Bronchial epithelial cell (primary cell): ENCODE measurements at regions not wholly inside any gene's neighbourhood (a gene's known extent, or its start where the extent isn't known, plus 50 kb on each side); places are given as distances from the start of the nearest gene placed in this dataset.

ENCODE experiments used
- DNase-seq: peaks from one replicate; pipeline ENCODE4 v3.0.0-alpha.2; 2010; ENCODE audit warnings: low read depth
- FAIRE-seq: peaks from 2 replicates; lab custom pipeline; 2011; peaks lifted over from hg19 to GRCh38; lab: Jason Lieb, UNC
- H3K27me3 ChIP-seq: 2 replicates; pipeline ENCODE4 v1.5.1; 2011; ENCODE audit warnings: low read length; ENCODE audit not compliant: control insufficient read depth, insufficient read depth
- H3K36me3 ChIP-seq: 2 replicates; pipeline ENCODE4 v1.5.1; 2011; ENCODE audit warnings: low read length; ENCODE audit not compliant: control insufficient read depth, insufficient read depth
- H3K4me3 ChIP-seq: 2 replicates; pipeline ENCODE4 v1.5.1; 2011; ENCODE audit warnings: mild to moderate bottlenecking, low read depth, low read length, control low read depth
- CTCF ChIP-seq: IDR thresholded peaks from 2 replicates; pipeline ENCODE4 v1.5.1; 2011; ENCODE audit warnings: mild to moderate bottlenecking, moderate library complexity, low read length, control low read depth, inconsistent platforms; ENCODE audit not compliant: insufficient read depth, severe bottlenecking

- FAIRE-seq: no peak
- no peak overlapping the region for H3K4me3 ChIP-seq
- no peak for TF ChIP-seq CTCF
- DNase-seq: peak; percentile 80
- no peaks in the 10 kb centered on the region for H3K36me3 ChIP-seq
- no peaks in the 10 kb centered on the region for H3K27me3 ChIP-seq
Measured at GRCh38 chr1:167145965-167146364, 52.1 kb downstream of the STYXL2 start.

GRCh38 chr1:167146903-167147539 lies 53.1 kb downstream of the STYXL2 start:
- Histone ChIP-seq H3K4me3 (no peak overlapping the region), H3K27me3 (no peaks in the 10 kb centered on the region), H3K36me3 (no peaks in the 10 kb centered on the region)
- TF ChIP-seq CTCF: no peak
- DNase-seq (no peak), FAIRE-seq (no peak)

- TF ChIP-seq CTCF: no peak
- H3K4me3 ChIP-seq: no peak overlapping the region
- H3K27me3 ChIP-seq: no peaks in the 10 kb centered on the region
- DNase-seq: no peak
- no peaks in the 10 kb centered on the region for H3K36me3 ChIP-seq
- FAIRE-seq: no peak
Measured at GRCh38 chr1:167148421-167148820, 54.5 kb downstream of the STYXL2 start.

GRCh38 chr1:167149793-167150491 lies 56.1 kb downstream of the STYXL2 start:
- Histone ChIP-seq H3K27me3 (no peaks in the 10 kb centered on the region), H3K4me3 (no peak overlapping the region), H3K36me3 (no peaks in the 10 kb centered on the region)
- DNase-seq (no peak), FAIRE-seq (no peak)
- TF ChIP-seq CTCF: no peak

- H3K4me3 ChIP-seq: no peak overlapping the region
Measured at GRCh38 chr1:167150492-167150833, 56.6 kb downstream of the STYXL2 start.

More at GRCh38 chr1:167150492-167150833, 56.6 kb downstream of the STYXL2 start:
- TF ChIP-seq CTCF: no peak
- FAIRE-seq (no peak), DNase-seq (no peak)
- H3K36me3 ChIP-seq: no peaks in the 10 kb centered on the region
- H3K27me3 ChIP-seq: no peaks in the 10 kb centered on the region
